ENCODE measurements at regions not wholly inside any gene's neighbourhood (a gene's known extent, or its start where the extent isn't known, plus 50 kb on each side); places are given as distances from the start of the nearest gene placed in this dataset.

- no peaks in the 10 kb centered on the region for H3K36me3 ChIP-seq (ENCODE audit: insufficient read depth, low read length)
- no peaks in the 10 kb centered on the region for H3K27me3 ChIP-seq (ENCODE audit: insufficient read depth, low read length)
- no peaks in the 10 kb centered on the region for H3K9me3 ChIP-seq (ENCODE audit: low read length)
- no peak overlapping the region for H3K9ac ChIP-seq (ENCODE audit: low read length)
- no peaks in the 10 kb centered on the region for H3F3A ChIP-seq (ENCODE audit: insufficient read depth, low read length)
- no peaks in the 10 kb centered on the region for H3K4me1 ChIP-seq (ENCODE audit: insufficient read depth, low read length, severe bottlenecking)
- H3K79me2 ChIP-seq (ENCODE audit: insufficient read depth, low read length) = no peaks in the 10 kb centered on the region
- no peak overlapping the region for H3K4me3 ChIP-seq (ENCODE audit: low read depth, low read length, poor library complexity, severe bottlenecking)
- H3K27ac ChIP-seq (ENCODE audit: low read depth, low read length, poor library complexity, severe bottlenecking) = no peak overlapping the region
- no peak overlapping the region for H3K4me2 ChIP-seq (ENCODE audit: low read length)
- no peaks in the 10 kb centered on the region for H3K9me2 ChIP-seq (ENCODE audit: low read depth, low read length)
- no peak for TF ChIP-seq CTCF (IDR thresholded peaks at IDR 0.05; ENCODE audit: low read length)
- TF ChIP-seq EZH2 (IDR thresholded peaks at IDR 0.05; ENCODE audit: borderline replicate concordance, low read length) = no peak
- no peaks in the 10 kb centered on the region for H4K20me1 ChIP-seq (ENCODE audit: insufficient read depth, low read length)
- no peak overlapping the region for H2AFZ ChIP-seq (ENCODE audit: low read length)
Measured at GRCh38 chr13:44857736-44858135, 131.5 kb downstream of the NUFIP1 start.

- no peaks in the 10 kb centered on the region for H3K36me3 ChIP-seq (ENCODE audit: insufficient read depth, low read length)
- H3F3A ChIP-seq (ENCODE audit: insufficient read depth, low read length) = no peaks in the 10 kb centered on the region
- no peaks in the 10 kb centered on the region for H3K9me3 ChIP-seq (ENCODE audit: low read length)
- H3K27ac ChIP-seq (ENCODE audit: low read depth, low read length, poor library complexity, severe bottlenecking) = no peak overlapping the region
- H3K4me1 ChIP-seq (ENCODE audit: insufficient read depth, low read length, severe bottlenecking) = no peaks in the 10 kb centered on the region
- H2AFZ ChIP-seq (ENCODE audit: low read length) = no peak overlapping the region
- H3K4me3 ChIP-seq (ENCODE audit: low read depth, low read length, poor library complexity, severe bottlenecking) = no peak overlapping the region
- TF ChIP-seq EZH2 (IDR thresholded peaks at IDR 0.05; ENCODE audit: borderline replicate concordance, low read length) = no peak
- H4K20me1 ChIP-seq (ENCODE audit: insufficient read depth, low read length) = no peaks in the 10 kb centered on the region
- no peak overlapping the region for H3K9ac ChIP-seq (ENCODE audit: low read length)
- H3K9me2 ChIP-seq (ENCODE audit: low read depth, low read length) = no peaks in the 10 kb centered on the region
- no peaks in the 10 kb centered on the region for H3K79me2 ChIP-seq (ENCODE audit: insufficient read depth, low read length)
- H3K27me3 ChIP-seq (ENCODE audit: insufficient read depth, low read length) = no peaks in the 10 kb centered on the region
- H3K4me2 ChIP-seq (ENCODE audit: low read length) = no peak overlapping the region
Measured at GRCh38 chr13:44857061-44857460, 132.2 kb downstream of the NUFIP1 start.

GRCh38 chr13:44855860-44856259, 133.4 kb downstream of the NUFIP1 start:
- Histone ChIP-seq H3K9me2 (ENCODE audit: low read depth, low read length) (no peaks in the 10 kb centered on the region), H3K4me1 (ENCODE audit: insufficient read depth, low read length, severe bottlenecking) (no peaks in the 10 kb centered on the region), H3K9me3 (ENCODE audit: low read length) (no peaks in the 10 kb centered on the region), H3K36me3 (ENCODE audit: insufficient read depth, low read length) (no peaks in the 10 kb centered on the region), H3K79me2 (ENCODE audit: insufficient read depth, low read length) (no peaks in the 10 kb centered on the region), H3K27me3 (ENCODE audit: insufficient read depth, low read length) (no peaks in the 10 kb centered on the region), H3K9ac (ENCODE audit: low read length) (no peak overlapping the region), H2AFZ (ENCODE audit: low read length) (no peak overlapping the region), H3K27ac (ENCODE audit: low read depth, low read length, poor library complexity, severe bottlenecking) (no peak overlapping the region), H3F3A (ENCODE audit: insufficient read depth, low read length) (no peaks in the 10 kb centered on the region), H3K4me3 (ENCODE audit: low read depth, low read length, poor library complexity, severe bottlenecking) (no peak overlapping the region), H4K20me1 (ENCODE audit: insufficient read depth, low read length) (no peaks in the 10 kb centered on the region), H3K4me2 (ENCODE audit: low read length) (no peak overlapping the region)
- no peak for TF ChIP-seq EZH2 (IDR thresholded peaks at IDR 0.05; ENCODE audit: borderline replicate concordance, low read length)
- no peak for TF ChIP-seq CTCF (IDR thresholded peaks at IDR 0.05; ENCODE audit: low read length)

- Histone ChIP-seq H3K27ac (ENCODE audit: low read depth, low read length, poor library complexity, severe bottlenecking) (no peak overlapping the region), H3K36me3 (ENCODE audit: insufficient read depth, low read length) (no peaks in the 10 kb centered on the region), H3K27me3 (ENCODE audit: insufficient read depth, low read length) (no peaks in the 10 kb centered on the region), H3K4me3 (ENCODE audit: low read depth, low read length, poor library complexity, severe bottlenecking) (no peak overlapping the region), H3F3A (ENCODE audit: insufficient read depth, low read length) (no peaks in the 10 kb centered on the region), H3K9me2 (ENCODE audit: low read depth, low read length) (no peaks in the 10 kb centered on the region), H3K4me1 (ENCODE audit: insufficient read depth, low read length, severe bottlenecking) (no peaks in the 10 kb centered on the region), H3K9ac (ENCODE audit: low read length) (no peak overlapping the region), H3K9me3 (ENCODE audit: low read length) (no peaks in the 10 kb centered on the region), H4K20me1 (ENCODE audit: insufficient read depth, low read length) (no peaks in the 10 kb centered on the region), H3K4me2 (ENCODE audit: low read length) (no peak overlapping the region), H2AFZ (ENCODE audit: low read length) (no peak overlapping the region), H3K79me2 (ENCODE audit: insufficient read depth, low read length) (no peaks in the 10 kb centered on the region)
- no peak for TF ChIP-seq EZH2 (IDR thresholded peaks at IDR 0.05; ENCODE audit: borderline replicate concordance, low read length)
- TF ChIP-seq CTCF (IDR thresholded peaks at IDR 0.05; ENCODE audit: low read length) = no peak
Measured at GRCh38 chr13:44854313-44855060, 134.8 kb downstream of the NUFIP1 start.

Measured in OCI-LY1 (cell line).